MM.1S (cell line): ENCODE measurements at regions not wholly inside any gene's neighbourhood (a gene's known extent, or its start where the extent isn't known, plus 50 kb on each side); places are given as distances from the start of the nearest gene placed in this dataset.

ENCODE experiments used
- CTCF ChIP-seq: fragments of 300-600 bp; sonication (generic); IDR thresholded peaks from 2 replicates; pipeline ENCODE4 v1.5.1; 2016; ENCODE audit warnings: antibody characterized with exemption, low read length, mixed read lengths
- EZH2 ChIP-seq: fragments of 300-600 bp; sonication (generic); optimal IDR thresholded peaks from 2 replicates; pipeline ENCODE3; 2017; ENCODE audit warnings: low read depth, mild to moderate bottlenecking, antibody characterized with exemption, low read length, mixed read lengths
- EZH2phosphoT487 ChIP-seq: fragments of 300-600 bp; sonication (generic); IDR thresholded peaks from 2 replicates; pipeline ENCODE4 v1.6.1; 2018; ENCODE audit warnings: antibody characterized with exemption, low read length

DNA sequence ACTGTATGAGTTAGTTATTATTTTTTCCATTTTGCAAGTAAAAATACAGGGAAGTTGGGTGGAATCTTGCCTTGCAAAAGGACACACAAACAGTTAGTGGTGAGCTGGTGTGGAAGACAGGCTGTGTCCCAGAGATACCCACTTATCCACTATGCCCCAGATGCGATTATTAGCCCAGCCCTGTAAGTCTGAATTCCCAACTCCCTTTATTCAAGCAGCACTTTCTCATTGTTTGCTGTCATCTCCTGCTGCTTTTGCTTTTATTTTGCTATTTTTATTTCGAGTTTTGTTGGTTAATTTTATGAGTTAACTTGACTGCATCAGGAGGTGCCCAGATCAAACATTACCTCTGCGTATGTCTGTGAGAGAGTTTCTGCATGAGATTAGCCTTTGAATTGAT, 239.4 kb downstream of the DOK5 start:
- TF ChIP-seq CTCF (no peak), EZH2 (no peak), EZH2phosphoT487 (no peak)
